ENCODE measurements at regions not wholly inside any gene's neighbourhood (a gene's known extent, or its start where the extent isn't known, plus 50 kb on each side); places are given as distances from the start of the nearest gene placed in this dataset.
"Not testable (repeated sequence)": the region's sequence is repeated elsewhere in the genome, so short reads cannot be mapped to it uniquely, and the experiment has no call there.

DNA sequence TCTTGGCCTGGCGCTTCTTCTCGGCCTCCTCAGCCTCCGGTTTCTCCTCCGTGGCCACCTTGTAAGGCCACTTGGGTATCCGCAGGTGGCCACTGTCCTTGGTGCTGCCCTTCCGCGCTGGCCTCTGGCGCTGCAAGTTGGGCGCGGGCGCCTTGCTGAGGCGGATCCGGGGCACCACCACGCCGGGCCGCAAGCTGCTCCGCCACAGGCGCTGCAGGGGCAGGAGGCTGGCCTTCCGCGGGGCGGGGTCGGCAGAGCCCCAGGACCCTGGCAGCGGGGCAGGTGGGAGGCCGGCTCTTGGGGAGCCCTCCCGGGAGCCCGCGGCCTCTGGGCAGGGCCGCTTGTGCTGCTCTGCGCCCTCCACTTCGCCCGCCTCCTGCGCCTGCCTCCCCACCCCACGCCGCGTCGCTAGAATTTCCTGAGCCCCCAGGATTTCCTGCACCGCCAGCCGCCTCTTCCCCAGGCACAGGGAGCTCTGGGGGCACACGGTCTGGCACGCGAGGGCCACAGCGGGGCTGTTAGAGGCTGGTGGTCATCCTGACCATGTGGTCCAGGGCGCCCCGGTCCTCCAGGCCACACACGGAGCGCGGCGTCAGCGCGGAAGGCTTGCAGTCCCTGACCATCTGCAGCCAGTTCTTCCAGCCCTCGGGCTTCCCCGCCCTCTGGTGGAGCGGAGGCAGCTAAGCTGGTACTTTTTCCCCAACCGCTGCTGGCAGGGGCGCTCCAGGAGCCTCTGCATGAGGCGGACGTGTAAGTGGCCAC lies 60.1 kb upstream of the OR4C13 start:
- not testable (repeated sequence) for TF ChIP-seq CTCF, POLR2A (IDR thresholded peaks at IDR 0.05)
